GM19351 (cell line): ENCODE measurements at regions not wholly inside any gene's neighbourhood (a gene's known extent, or its start where the extent isn't known, plus 50 kb on each side); places are given as distances from the start of the nearest gene placed in this dataset.
"Not testable (repeated sequence)": the region's sequence is repeated elsewhere in the genome, so short reads cannot be mapped to it uniquely, and the experiment has no call there.

Experiments
- ATAC-seq: cut with Tn5 transposase; IDR thresholded peaks from one replicate; pipeline ENCODE4 v1.9.1; 2021; ENCODE audit warnings: mild to moderate bottlenecking, moderate library complexity; ENCODE audit not compliant: unreplicated experiment

DNA sequence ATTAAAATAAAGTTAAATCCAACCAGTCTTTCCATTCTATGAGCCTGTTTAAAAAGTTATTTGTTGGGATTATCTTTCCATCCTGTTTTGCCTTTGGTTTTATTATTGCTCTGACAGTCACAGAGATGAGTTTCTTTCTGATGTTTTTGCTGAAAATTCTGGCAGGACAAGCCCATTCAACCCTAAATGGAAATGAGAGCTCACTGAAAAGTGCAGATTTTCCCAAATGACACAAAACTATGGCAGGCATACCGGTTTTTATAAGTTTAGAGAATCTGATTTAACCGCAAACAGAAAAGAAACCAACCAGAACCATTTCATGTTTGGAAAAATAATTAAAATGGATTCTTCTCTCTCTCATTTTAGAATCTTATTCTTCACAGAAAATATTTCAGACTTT lies 238.1 kb upstream of the SGO1 start:
- no peak for ATAC-seq

DNA sequence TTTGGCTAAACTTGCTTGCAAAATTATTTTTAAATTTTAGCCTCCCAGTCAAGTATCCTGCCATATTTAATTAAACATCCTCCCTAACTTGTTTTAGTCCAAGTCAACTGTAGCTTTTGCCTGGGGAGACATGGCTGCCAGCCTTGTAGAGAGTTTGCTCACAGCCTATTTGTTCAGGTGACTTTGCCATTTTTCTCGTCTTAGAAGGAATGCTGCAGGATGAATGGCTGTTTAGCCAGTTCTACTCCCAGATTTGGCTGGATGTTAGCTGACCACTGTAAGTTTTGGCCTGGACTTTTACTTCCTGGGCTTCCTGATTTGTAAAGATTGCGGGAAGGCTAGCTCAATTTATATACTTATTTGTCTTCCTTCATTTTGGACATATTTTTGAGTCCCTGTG lies 236.4 kb upstream of the SGO1 start:
- ATAC-seq, result no peak

DNA sequence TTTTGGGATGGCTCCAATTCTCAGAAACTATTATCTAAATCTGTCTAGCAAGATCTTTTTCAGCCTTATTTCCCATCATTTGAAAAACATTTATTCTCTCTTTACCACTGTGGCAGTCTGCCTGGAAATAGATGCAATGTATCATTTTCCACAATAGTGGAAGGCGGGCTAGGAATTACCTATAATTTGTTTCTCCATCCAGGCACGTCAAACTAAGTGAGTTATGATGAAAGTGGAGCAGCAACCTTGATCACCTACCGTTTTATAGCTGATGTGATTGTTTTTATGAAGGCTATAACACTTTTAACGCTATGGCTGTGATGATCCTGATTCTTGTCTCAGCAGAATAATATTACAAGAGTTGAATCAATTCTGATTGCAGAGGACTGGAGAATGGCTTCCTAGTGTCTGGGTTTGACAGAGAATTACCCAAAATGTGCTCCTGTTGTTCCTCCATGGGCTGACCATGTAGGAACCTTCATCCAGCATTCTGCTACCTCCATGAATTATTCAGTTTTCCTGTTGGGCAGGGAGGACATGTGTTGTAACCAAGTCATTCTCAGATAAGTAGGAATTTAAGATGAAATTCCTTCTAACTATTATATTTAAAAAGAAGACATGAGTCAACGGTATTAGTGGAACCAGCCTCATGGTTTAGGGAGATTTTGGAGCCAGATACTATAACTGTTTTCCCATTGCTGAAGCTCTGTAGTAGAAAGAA lies 231.5 kb upstream of the SGO1 start:
- ATAC-seq, result no peak

DNA sequence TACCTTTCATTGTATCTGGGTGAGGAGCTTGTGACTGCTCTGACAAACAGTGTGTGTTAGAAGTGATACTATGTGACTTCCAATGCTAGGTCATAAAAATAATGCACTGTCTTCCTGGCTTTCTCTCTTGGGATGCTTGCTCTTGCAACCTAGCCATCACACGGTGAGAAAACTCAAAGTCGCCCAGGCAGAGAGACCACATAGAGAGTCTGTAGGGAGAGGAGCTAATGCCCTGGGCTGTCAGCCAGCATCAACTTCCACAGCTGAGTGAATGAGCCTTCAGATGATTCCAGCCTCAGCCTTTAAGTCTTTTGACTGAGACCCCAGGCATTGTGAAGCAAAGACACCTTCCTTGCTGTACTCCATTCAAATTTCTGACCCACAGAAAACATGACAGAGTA lies 220.6 kb upstream of the SGO1 start:
- no peak for ATAC-seq

DNA sequence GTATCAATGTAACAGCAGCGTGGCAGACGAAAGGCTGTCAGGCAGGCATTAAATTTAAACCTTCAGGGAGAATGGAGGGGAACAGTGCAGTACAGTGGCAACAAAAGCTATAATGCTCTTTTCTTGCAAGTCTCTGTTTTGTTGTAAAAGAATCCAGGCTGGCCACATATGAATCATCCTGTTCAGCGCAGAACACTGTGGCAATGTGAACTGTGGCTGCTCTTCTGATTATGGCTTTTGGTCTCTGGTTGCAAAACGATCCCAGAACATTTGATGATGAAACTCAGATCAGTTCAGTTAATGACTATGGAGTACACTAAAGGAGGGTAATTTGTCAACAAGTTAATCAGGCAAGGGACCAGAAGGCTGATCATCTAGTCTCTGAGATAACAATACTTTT lies 219.7 kb upstream of the SGO1 start:
- ATAC-seq, result no peak

DNA sequence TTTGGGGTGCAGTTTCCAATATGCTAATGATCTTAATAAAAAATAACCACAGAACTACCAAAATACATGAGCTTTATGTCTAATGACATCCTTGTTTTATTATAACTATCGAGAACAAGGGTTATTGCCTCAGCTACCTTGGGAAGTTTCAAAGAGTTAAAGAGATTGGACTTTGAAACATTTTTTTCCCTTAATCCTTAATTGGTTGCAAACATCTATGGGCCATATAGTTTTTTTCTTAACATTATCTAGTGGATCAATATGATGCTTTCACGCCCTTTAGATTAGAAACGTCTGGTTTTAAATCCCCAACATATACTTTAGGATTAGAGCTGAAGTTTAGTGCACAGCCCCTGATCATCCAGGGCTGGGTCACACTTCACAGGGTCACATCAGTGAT lies 219.2 kb upstream of the SGO1 start:
- no peak for ATAC-seq

DNA sequence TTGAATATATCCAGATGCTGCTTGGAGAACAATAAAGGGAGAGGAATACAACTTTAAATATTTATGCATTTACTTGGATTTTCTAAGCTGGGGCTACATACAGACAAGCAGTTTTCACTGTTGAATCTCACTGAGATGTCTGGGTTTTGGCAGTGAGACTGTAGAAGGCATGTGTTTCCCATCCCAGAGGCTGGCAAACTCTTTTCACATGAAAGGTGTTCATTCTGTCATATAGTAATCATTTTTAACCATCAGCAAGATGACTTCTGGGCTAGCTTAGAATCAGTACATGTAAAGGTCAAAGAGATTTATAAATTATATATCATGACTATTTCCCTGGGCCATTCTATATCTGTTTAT lies 218.7 kb upstream of the SGO1 start:
- no peak for ATAC-seq

DNA sequence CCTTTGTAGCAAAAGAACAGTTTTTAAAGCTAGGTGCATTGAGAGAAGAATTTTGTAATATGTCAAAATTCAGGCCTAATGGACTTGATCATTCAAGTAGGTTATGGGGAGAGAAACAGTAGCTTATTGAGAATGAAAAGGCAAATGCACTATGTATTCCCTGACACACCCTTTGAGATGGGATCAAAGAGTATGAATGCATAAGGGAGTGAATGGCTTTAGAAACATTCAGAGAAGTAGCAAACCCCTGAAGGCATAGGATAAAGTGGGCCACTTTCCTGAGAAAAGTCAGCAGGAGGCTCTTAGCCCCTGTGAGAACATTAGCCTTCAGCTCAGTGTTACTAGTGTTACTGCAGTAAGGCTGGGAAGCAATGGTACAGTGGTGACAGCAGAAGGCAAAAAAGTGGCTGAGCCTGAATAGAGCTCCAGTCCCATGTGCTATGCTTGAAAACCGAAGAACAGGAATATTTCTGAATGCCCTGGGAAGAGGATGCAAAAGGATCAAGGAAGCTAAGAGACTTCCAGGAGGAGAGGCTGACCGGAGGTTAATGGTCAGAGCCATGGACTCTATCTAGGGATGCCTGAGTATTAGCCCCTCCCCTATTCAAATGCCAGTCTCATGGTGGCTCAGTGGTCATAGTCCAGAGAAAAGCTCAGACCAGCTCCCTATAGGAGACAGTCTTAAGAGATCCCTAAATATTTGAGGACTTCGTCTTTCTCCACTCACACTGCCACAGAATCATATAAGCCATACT lies 218.2 kb upstream of the SGO1 start:
- ATAC-seq, result no peak

DNA sequence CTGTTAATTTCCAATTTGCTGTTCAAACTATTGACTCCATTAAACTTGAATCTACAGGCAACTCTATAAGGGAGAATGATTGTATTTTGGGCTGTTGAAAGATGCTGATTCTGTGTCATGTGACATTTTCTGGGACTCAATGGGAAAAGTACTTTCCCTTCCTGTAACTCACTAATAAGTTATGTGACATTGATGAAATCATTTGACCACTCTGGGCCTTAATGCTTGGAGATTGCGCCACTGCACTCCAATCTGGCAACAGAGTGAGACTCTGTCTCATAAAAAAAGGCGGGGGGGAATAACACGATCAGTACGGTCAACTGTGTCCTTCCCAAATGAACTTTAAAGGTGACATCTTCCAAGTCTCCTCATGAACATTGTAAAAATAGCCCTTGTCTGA lies 215.2 kb upstream of the SGO1 start:
- ATAC-seq, result no peak

DNA sequence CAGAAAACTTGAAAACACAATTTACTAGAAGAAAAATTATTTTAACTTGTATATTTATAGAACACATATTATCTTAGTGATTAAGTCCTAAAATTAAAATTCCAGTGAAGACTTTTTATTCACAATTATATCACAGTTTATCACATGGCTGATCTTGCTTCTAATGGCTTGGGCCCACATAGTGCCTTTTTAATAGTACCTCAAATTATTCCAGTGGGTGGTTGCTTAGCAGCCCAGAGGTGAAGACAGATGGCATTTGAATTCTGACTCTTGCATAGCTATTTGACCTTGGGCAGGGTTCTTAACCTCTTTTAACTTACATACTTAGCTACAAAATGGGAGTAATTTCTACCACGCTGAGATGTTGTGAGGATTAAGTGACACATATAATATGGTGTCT lies 214.7 kb upstream of the SGO1 start:
- ATAC-seq, result no peak

DNA sequence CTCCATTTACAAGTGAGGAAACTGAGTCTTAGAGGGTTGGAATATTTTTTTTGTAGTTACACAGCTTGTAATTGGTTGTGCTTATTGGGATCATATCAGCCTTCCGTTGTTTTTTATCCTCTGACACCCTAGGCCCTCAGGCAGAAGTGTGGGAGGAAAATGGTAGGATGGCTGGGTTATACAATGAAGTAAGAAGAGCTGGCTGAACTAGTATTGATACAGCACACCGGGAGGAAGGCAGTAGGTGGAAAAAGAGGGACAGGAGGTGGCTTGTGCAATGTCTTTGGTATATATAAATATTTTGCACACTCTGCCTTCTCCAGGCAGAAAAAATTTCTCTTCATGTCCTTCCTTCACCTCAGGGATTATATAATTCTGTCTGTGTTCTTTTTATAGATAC lies 214.3 kb upstream of the SGO1 start:
- no peak for ATAC-seq

DNA sequence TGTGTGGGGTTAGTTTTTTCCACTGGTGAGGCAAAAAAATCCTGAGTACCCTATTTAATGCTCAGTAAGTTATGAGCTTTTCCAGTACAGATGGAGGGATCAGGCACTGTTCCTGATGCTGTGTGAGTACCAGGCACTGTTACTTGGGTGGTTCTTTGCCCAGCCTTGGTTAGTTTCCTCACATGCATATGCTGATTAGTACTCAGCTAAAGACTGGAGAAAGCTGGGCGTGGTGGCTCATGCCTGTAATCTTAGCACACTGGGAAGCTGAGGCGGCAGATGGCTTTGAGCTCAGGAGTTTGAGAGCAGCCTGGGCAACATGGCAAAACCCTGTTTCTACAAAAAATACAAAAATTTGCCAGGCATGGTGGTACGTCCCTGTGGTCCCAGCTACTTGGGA lies 210.3 kb upstream of the SGO1 start:
- ATAC-seq, result no peak

DNA sequence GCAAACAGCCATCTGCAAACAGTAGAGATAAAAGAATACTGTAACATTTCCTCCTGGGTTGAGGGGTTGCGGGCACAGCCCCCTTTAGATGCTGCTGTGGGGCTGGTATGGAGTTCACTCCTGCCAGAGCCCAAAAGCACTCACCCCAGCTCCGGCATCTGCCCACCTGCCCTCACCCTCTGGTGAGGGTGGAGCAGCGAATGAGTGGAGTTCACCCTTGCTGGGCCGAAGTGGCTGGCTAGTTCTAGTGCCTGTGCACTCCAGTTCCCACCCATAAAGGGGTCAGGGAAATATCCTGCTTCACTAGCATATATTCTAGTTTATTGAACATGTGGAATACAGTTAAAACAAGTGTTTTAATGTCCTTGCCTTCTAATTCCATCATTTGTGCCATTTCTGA lies 209.7 kb upstream of the SGO1 start:
- no peak for ATAC-seq

DNA sequence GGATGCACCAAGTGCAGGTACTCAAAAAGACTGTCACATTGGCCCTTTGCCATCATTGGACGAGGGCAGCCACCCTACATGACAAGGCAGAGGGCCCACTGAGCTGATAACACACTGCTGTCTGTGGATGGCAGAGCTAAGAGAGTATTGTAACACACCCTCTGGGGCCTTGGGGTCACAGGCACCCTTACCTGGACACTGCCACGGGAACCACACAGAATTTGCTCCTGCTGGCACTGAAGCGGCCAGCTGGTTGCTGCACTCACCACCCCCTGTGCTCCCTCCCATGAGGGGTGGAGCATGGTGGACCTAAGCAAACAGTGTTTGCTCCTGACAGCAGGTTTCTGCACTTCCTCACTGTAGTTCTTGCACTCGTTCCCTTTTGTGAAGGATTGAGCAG lies 208.2 kb upstream of the SGO1 start:
- ATAC-seq, result no peak

DNA sequence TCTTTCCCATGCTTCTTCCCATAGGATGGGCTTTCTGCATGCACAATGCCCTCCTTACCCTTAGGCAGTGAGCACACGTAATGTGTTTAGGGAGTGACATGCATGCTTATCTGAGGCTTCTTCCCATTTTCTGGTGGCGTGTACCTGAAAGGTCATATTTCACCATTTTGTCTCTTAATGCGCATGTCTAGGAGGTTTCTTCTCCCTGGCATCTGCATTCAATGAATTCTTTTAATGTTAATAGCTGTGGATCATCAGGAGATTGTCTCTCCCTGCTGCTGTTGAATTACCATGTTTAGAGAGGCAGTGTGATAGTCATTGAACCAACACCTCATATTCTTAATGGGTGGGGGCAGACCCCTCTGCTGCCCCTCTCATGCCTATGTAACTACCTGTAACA lies 205.6 kb upstream of the SGO1 start:
- no peak for ATAC-seq

DNA sequence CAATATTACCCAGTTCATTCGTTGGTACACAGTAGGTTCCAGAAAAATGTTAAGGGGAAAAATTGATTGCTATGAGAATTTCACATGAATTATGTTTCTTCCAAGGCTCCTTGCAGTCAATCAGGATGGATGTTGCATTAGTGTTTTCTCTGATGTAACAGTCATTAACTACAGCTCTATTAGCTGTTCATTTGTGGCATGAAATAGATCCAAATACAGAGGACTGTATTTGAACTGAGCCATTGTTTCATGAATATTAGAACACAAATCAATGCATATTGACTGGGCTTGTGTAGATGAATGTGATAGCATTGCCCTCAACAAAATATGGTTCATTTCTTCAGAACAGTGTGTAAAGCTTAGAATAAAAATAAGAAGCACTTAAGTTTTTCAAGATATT lies 203.0 kb upstream of the SGO1 start:
- ATAC-seq, result no peak

DNA sequence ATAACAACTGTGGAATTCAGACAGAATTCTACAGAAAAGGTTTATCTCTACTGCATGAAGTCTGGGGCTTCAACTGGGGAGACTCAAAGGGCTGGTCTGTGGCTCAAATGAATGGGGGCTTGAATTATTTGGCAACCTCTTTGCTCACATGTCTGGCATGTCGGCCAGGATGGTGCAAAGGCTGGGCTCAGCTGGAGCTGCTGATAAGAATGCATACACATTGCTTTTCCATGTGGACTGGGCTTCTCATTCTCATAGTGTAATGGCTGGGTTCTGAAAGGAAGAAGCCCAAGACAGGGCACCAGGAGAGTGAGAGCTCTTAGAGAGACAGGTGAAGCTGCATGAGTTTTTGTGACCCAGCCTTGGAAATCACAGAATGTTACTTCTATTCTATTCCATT lies 194.3 kb upstream of the SGO1 start:
- ATAC-seq, result no peak

DNA sequence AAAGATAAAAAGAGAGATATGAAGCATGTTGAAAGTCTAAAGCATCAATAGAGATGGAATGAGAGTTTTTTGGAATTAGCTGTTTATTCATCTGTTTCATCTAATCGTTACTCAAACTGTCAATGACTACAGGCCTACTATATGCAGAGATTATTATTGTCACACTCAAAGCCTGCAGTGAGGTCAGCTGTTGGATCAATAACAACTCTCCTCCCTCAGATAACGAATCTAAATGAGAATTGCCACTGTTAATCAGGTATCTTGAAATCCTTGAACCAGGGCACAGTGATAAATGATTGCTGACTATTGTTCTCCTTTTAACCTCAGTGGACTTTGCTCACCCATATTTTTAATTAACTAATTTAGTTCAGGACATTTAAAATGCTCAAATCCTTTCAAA lies 192.3 kb upstream of the SGO1 start:
- ATAC-seq, result no peak

DNA sequence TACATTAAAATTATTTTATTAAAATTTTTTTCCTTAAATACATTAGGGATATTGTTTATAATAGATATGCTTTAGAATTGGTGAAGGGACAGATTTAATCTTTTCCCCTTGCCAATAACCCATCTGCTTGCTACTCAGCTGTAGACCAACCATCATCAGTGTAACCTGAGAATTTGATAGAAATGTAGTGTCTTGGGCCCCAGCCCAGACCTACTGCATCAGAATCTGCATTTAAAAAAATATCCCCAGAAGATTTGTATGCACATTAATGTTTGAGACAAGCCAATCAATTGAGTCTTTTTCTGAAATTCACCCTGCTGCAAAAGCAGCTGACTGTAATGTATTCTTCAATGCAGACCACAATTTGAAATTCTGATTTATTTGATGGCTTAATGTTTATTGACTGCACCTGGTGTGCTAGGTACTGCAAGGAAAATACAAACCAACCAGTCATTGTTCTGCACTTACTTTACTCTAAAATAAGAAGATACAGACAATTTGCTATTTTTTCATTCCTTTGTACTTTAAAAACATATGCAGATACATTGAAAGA lies 190.7 kb upstream of the SGO1 start:
- no peak for ATAC-seq

DNA sequence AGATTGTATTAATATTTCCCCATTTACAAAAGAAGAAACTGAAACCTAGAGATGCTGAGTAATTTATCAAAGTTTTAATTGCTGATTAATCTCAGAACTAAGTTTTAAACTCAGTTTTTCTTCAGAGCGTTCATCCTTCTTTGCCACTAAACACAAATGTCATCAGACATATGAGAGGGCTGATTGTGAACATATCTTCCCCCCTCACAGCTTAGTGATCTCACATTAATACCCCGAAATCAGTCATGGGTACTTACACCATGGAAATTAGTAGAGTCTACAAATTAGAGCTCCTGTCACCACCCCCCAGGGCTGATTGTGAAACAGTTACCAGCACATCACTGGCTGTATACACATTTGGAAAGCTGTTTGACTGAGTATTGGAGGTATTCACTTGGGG lies 189.3 kb upstream of the SGO1 start:
- ATAC-seq, result no peak

DNA sequence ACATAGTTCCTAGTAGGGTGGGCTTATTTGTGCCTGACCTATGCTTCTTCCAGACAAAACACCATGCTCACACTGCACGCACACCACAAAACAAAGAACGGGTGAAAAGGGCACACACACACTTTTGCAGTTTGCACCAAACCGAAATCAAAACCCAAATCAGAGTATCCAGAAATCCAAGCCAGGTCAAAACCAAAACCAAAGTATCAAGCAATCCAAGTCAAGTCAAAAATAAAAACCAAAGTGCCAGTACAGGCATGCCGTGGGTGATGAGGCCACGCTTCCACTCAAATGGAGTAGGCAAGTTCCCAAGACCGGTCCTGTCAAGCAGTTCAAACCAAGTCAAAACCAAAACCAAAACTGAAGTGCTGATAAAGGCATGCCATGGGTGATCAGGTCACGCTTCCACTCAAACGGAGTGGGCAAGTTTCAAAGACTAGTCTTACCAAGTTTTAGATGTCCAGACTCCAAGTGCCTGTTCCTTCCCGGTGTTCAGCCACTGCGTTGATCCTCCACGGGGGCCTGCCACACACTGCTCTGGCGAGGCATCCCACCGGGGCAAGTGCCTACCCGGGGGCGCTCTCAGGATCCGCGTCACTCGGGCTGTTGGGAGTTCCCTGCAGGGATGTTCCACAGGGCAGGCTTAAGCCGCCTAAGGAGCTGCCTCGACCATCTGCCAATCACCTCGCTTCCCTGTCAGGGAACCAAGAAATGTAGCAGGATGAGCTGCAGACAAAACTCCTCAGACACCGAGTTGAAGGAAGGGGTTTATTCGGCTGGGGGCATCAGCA lies 184.5 kb upstream of the SGO1 start:
- ATAC-seq, result not testable (repeated sequence)

DNA sequence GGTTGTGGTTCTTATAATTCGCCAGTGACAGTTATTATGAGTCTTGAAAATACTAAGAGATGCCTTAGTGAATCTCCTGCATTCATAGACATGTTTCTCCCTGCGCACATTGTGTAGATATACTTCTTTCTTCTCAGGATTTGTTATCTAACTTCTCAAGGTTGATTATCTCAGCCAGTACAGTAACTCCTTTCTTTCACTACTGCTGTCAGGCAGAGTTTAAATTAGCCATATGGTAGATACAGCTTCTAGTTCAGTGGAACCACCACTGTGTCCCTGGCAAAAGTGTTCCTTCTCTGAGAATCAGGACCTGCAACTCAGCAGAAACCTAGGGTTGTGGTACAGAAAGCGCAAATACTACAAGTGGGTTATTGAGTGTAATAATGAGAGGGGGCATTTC lies 175.0 kb upstream of the SGO1 start:
- ATAC-seq, result no peak
